ENCODE measurements at regions not wholly inside any gene's neighbourhood (a gene's known extent, or its start where the extent isn't known, plus 50 kb on each side); places are given as distances from the start of the nearest gene placed in this dataset.

- TF ChIP-seq CTCF (conservative IDR thresholded peaks at IDR 0.05; ENCODE audit: low read depth, low read length) = no peak
- no peak for TF ChIP-seq EZH2phosphoT487 (IDR thresholded peaks at IDR 0.05; ENCODE audit: borderline replicate concordance, low read length)
- no peak for TF ChIP-seq EZH2 (IDR thresholded peaks at IDR 0.05; ENCODE audit: low read length, unreplicated experiment)
Observed at GRCh38 chr14:25942090-25942489, 655.7 kb downstream of the NOVA1 start.
